Keratinocyte (primary cell): ENCODE measurements at regions not wholly inside any gene's neighbourhood (a gene's known extent, or its start where the extent isn't known, plus 50 kb on each side); places are given as distances from the start of the nearest gene placed in this dataset.

ENCODE experiments used
- DNase-seq: peaks from one replicate; pipeline ENCODE4 v3.0.0-alpha.2; 2011; ENCODE audit warnings: low read depth, missing footprints, low spot score
- FAIRE-seq: peaks from 2 replicates; lab custom pipeline; 2011; peaks lifted over from hg19 to GRCh38; lab: Jason Lieb, UNC
- H2AFZ ChIP-seq: 2 replicates; pipeline ENCODE4 v1.6.0; 2012; ENCODE audit warnings: low read length, control low read depth, inconsistent platforms; ENCODE audit not compliant: control insufficient read depth
- H3K27ac ChIP-seq: 2 replicates; pipeline ENCODE4 v1.5.1; 2011; ENCODE audit warnings: low read length; ENCODE audit not compliant: control insufficient read depth, insufficient read depth
- H3K27me3 ChIP-seq: 3 replicates; pipeline ENCODE4 v1.6.0; 2011; ENCODE audit warnings: low read length; ENCODE audit not compliant: control insufficient read depth, insufficient read depth; ENCODE audit errors: extremely low read depth
- H3K36me3 ChIP-seq, 2 experiments: 2 replicates in 1 of 2; 3 replicates in 1 of 2; pipeline ENCODE4 v1.5.1; 2011; ENCODE audit warnings: low read length in 2 of 2, mild to moderate bottlenecking in 1 of 2; ENCODE audit not compliant: control insufficient read depth in 2 of 2, insufficient read depth in 2 of 2; ENCODE audit errors: extremely low read depth in 1 of 2
- H3K4me1 ChIP-seq: 3 replicates; pipeline ENCODE4 v1.5.1; 2011; ENCODE audit warnings: low read length; ENCODE audit not compliant: control insufficient read depth, insufficient read depth; ENCODE audit errors: extremely low read depth
- H3K4me2 ChIP-seq: 3 replicates; pipeline ENCODE4 v1.6.0; 2011; ENCODE audit warnings: low read depth, low read length; ENCODE audit not compliant: control insufficient read depth, insufficient read depth; ENCODE audit errors: extremely low read depth
- H3K4me3 ChIP-seq, 3 experiments: fragments of 200-600 bp in 1 of 3; sonication (generic) in 1 of 3; 2 replicates in 2 of 3; 3 replicates in 1 of 3; pipeline ENCODE4 v1.5.1; 2011 to 2016; ENCODE audit warnings: low read length in 3 of 3, mild to moderate bottlenecking in 3 of 3, control low read depth in 2 of 3, inconsistent platforms in 1 of 3, low read depth in 1 of 3, mixed read lengths in 1 of 3, mixed run types in 1 of 3, moderate library complexity in 1 of 3; ENCODE audit not compliant: control insufficient read depth in 2 of 3, insufficient read depth in 2 of 3; ENCODE audit errors: extremely low read depth in 1 of 3
- H3K79me2 ChIP-seq: 2 replicates; pipeline ENCODE4 v1.6.0; 2012; ENCODE audit warnings: low read length; ENCODE audit not compliant: control insufficient read depth, insufficient read depth
- H3K9ac ChIP-seq: 3 replicates; pipeline ENCODE4 v1.6.0; 2011; ENCODE audit warnings: low read length; ENCODE audit not compliant: control insufficient read depth, insufficient read depth; ENCODE audit errors: extremely low read depth
- H3K9me1 ChIP-seq: 3 replicates; pipeline ENCODE4 v1.6.0; 2011; ENCODE audit warnings: low read length; ENCODE audit not compliant: control insufficient read depth, insufficient read depth; ENCODE audit errors: extremely low read depth
- H3K9me3 ChIP-seq: 2 replicates; pipeline ENCODE4 v1.5.1; 2012; ENCODE audit warnings: low read depth, low read length; ENCODE audit not compliant: control insufficient read depth
- H4K20me1 ChIP-seq: 3 replicates; pipeline ENCODE4 v1.6.0; 2011; ENCODE audit warnings: low read length; ENCODE audit not compliant: control insufficient read depth, insufficient read depth; ENCODE audit errors: extremely low read depth
- CTCF ChIP-seq, 3 experiments: IDR thresholded peaks in 1 of 3; conservative IDR thresholded peaks in 1 of 3; optimal IDR thresholded peaks in 1 of 3; 2 replicates in 2 of 3; 3 replicates in 1 of 3; pipeline versions ENCODE3 to v1.5.1; 2011; ENCODE audit warnings: low read length in 3 of 3, mild to moderate bottlenecking in 3 of 3, moderate library complexity in 2 of 3, control low read depth in 1 of 3, inconsistent platforms in 1 of 3; ENCODE audit not compliant: insufficient read depth in 2 of 3; ENCODE audit errors: extremely low read depth in 1 of 3
- EZH2 ChIP-seq: IDR thresholded peaks from one replicate; pipeline ENCODE4 v1.6.1; 2012; ENCODE audit warnings: inconsistent platforms, mild to moderate bottlenecking, low read length, moderate library complexity
- dilution Hi-C: fragments of 300-500 bp; cut with MboI; formaldehyde crosslinking; loops from one replicate; pipeline ENCODE4 v1.7.0; 2020; ENCODE audit warnings: low sequenced_read_pairs; ENCODE audit not compliant: extremely low pct_ligation_motif_present

- Histone ChIP-seq H3K4me1 (peaks cover 4% of the 10 kb centered on the region), H3K27ac (no peak overlapping the region), H3K9me1 (no peaks in the 10 kb centered on the region), H2AFZ (no peak overlapping the region), H3K4me3 (no peak overlapping the region), H3K9me3 (no peaks in the 10 kb centered on the region), H3K79me2 (no peaks in the 10 kb centered on the region), H3K36me3 (no peaks in the 10 kb centered on the region), H3K27me3 (no peaks in the 10 kb centered on the region), H4K20me1 (no peaks in the 10 kb centered on the region), H3K4me2 (no peak overlapping the region), H3K9ac (no peak overlapping the region)
- no peak for TF ChIP-seq CTCF (optimal IDR thresholded peaks at IDR 0.05 in 1 of 3, IDR thresholded peaks at IDR 0.05 in 1 of 3, conservative IDR thresholded peaks at IDR 0.05 in 1 of 3; ENCODE audit: extremely low read depth in 1 of 3, insufficient read depth in 2 of 3, low read length in 3 of 3)
- no peak for TF ChIP-seq EZH2
- no peak for DNase-seq
- peak; percentile 23 for FAIRE-seq
- dilution Hi-C loops, result no loop called here
These were observed 519.2 kb downstream of the RASEF start for GRCh38 chr9:82543726-82544125.

DNA sequence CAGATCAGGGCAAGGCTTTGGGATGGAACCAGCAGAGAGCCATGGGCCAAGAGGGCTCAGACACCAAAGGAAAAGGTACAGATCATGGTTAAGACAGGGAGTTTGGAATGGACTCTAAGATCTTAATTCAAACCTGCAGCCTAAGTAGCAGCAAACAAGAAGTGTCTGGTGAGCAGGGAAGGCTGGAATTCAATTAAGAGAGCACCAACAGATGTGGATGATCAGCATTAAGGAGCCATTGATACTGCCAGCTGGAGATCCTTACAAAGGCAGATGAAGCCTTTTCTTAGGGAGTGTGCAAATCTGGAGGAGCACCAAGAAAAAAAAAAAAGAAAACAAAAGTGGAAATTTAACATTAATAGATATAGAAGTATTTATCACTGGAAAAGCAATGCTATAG lies 516.8 kb downstream of the RASEF start:
- H3K27ac ChIP-seq, result no peak overlapping the region
- H3K9ac ChIP-seq, result no peak overlapping the region
- H3K9me3 ChIP-seq, result no peaks in the 10 kb centered on the region
- no peaks in the 10 kb centered on the region for H3K4me1 ChIP-seq
- H2AFZ ChIP-seq, result no peak overlapping the region
- H3K36me3 ChIP-seq, result no peaks in the 10 kb centered on the region
- H3K4me3 ChIP-seq, result no peak overlapping the region
- H3K79me2 ChIP-seq, result no peaks in the 10 kb centered on the region
- H4K20me1 ChIP-seq, result no peaks in the 10 kb centered on the region
- dilution Hi-C loops, result no loop called here
- no peak for TF ChIP-seq EZH2
- no peak for TF ChIP-seq CTCF (optimal IDR thresholded peaks at IDR 0.05 in 1 of 3, IDR thresholded peaks at IDR 0.05 in 1 of 3, conservative IDR thresholded peaks at IDR 0.05 in 1 of 3; ENCODE audit: extremely low read depth in 1 of 3, insufficient read depth in 2 of 3, low read length in 3 of 3)
- H3K9me1 ChIP-seq, result no peaks in the 10 kb centered on the region
- FAIRE-seq (no peak), DNase-seq (no peak)
- H3K27me3 ChIP-seq, result no peaks in the 10 kb centered on the region
- no peak overlapping the region for H3K4me2 ChIP-seq
